ENCODE measurements at regions not wholly inside any gene's neighbourhood (a gene's known extent, or its start where the extent isn't known, plus 50 kb on each side); places are given as distances from the start of the nearest gene placed in this dataset.

- Mint-ChIP-seq H3K4me1 (ENCODE audit: unreplicated experiment) (peaks cover 12% of the 10 kb centered on the region), H3K4me3 (ENCODE audit: unreplicated experiment) (no peak overlapping the region), H3K36me3 (ENCODE audit: low read depth, unreplicated experiment) (no peaks in the 10 kb centered on the region), H3K9me3 (ENCODE audit: unreplicated experiment) (no peaks in the 10 kb centered on the region), H3K27ac (ENCODE audit: unreplicated experiment) (no peak overlapping the region), H3K27me3 (ENCODE audit: unreplicated experiment) (peaks cover 6% of the 10 kb centered on the region)
- DNase-seq (ENCODE audit: low spot score), result no peak
- TF ChIP-seq CTCF (IDR thresholded peaks at IDR 0.05; ENCODE audit: unreplicated experiment), result no peak
Measured at GRCh38 chr12:113666223-113666622, 194.6 kb upstream of the LHX5 start.

GRCh38 chr12:113665457-113665856 lies 193.8 kb upstream of the LHX5 start:
- H3K4me3 Mint-ChIP-seq (ENCODE audit: unreplicated experiment), result no peak overlapping the region
- H3K9me3 Mint-ChIP-seq (ENCODE audit: unreplicated experiment), result no peaks in the 10 kb centered on the region
- H3K36me3 Mint-ChIP-seq (ENCODE audit: low read depth, unreplicated experiment), result no peaks in the 10 kb centered on the region
- no peak for DNase-seq (ENCODE audit: low spot score)
- peaks cover 6% of the 10 kb centered on the region for H3K27me3 Mint-ChIP-seq (ENCODE audit: unreplicated experiment)
- no peak for TF ChIP-seq CTCF (IDR thresholded peaks at IDR 0.05; ENCODE audit: unreplicated experiment)
- H3K27ac Mint-ChIP-seq (ENCODE audit: unreplicated experiment), result no peak overlapping the region
- H3K4me1 Mint-ChIP-seq (ENCODE audit: unreplicated experiment), result peaks cover 12% of the 10 kb centered on the region

- Mint-ChIP-seq H3K9me3 (ENCODE audit: unreplicated experiment) (no peaks in the 10 kb centered on the region), H3K36me3 (ENCODE audit: low read depth, unreplicated experiment) (no peaks in the 10 kb centered on the region), H3K27me3 (ENCODE audit: unreplicated experiment) (peaks cover 6% of the 10 kb centered on the region), H3K4me1 (ENCODE audit: unreplicated experiment) (peaks cover 12% of the 10 kb centered on the region), H3K4me3 (ENCODE audit: unreplicated experiment) (no peak overlapping the region), H3K27ac (ENCODE audit: unreplicated experiment) (no peak overlapping the region)
- TF ChIP-seq CTCF (IDR thresholded peaks at IDR 0.05; ENCODE audit: unreplicated experiment), result no peak
- no peak for DNase-seq (ENCODE audit: low spot score)
Measured at GRCh38 chr12:113664224-113664681, 192.6 kb upstream of the LHX5 start.

- DNase-seq (ENCODE audit: low spot score), result no peak
- Mint-ChIP-seq H3K4me1 (ENCODE audit: unreplicated experiment) (peaks cover 12% of the 10 kb centered on the region), H3K36me3 (ENCODE audit: low read depth, unreplicated experiment) (no peaks in the 10 kb centered on the region), H3K27me3 (ENCODE audit: unreplicated experiment) (peaks cover 6% of the 10 kb centered on the region), H3K9me3 (ENCODE audit: unreplicated experiment) (no peaks in the 10 kb centered on the region), H3K27ac (ENCODE audit: unreplicated experiment) (no peak overlapping the region), H3K4me3 (ENCODE audit: unreplicated experiment) (no peak overlapping the region)
- TF ChIP-seq CTCF (IDR thresholded peaks at IDR 0.05; ENCODE audit: unreplicated experiment), result no peak
Measured at GRCh38 chr12:113663396-113663795, 191.7 kb upstream of the LHX5 start.

- no peaks in the 10 kb centered on the region for H3K27me3 Mint-ChIP-seq (ENCODE audit: unreplicated experiment)
- no peak overlapping the region for H3K27ac Mint-ChIP-seq (ENCODE audit: unreplicated experiment)
- DNase-seq (ENCODE audit: low spot score), result no peak
- H3K9me3 Mint-ChIP-seq (ENCODE audit: unreplicated experiment), result no peaks in the 10 kb centered on the region
- no peak for TF ChIP-seq CTCF (IDR thresholded peaks at IDR 0.05; ENCODE audit: unreplicated experiment)
- H3K4me3 Mint-ChIP-seq (ENCODE audit: unreplicated experiment), result no peak overlapping the region
- H3K4me1 Mint-ChIP-seq (ENCODE audit: unreplicated experiment), result peaks cover 8% of the 10 kb centered on the region
- no peaks in the 10 kb centered on the region for H3K36me3 Mint-ChIP-seq (ENCODE audit: low read depth, unreplicated experiment)
Measured at GRCh38 chr12:113660936-113661335, 189.3 kb upstream of the LHX5 start.
